ENCODE measurements at regions not wholly inside any gene's neighbourhood (a gene's known extent, or its start where the extent isn't known, plus 50 kb on each side); places are given as distances from the start of the nearest gene placed in this dataset.
"Not testable (repeated sequence)": the region's sequence is repeated elsewhere in the genome, so short reads cannot be mapped to it uniquely, and the experiment has no call there.

DNA sequence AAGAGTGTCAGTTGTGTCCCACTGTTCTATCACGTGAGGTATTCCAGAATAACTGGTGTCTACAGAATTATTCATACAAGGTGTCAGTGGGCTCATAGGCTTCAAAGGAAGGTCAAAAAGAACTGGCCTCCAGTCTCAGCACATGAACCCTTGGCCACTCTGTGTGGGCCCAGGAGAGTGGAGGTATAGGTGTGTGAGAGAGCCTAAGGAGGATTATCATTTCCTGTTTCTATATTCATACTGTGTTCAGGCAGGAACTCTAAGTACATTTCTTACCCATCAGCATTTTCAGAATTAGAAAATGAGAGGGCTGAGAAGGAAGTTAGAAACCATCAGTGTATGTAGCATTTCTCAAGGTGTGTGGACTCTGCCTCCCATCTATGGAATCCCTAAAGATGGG lies 87.0 kb downstream of the BTG1 start:
- Histone ChIP-seq H3K27me3 (ENCODE audit: insufficient read depth, low read length) (no peaks in the 10 kb centered on the region), H3K27ac (ENCODE audit: low read length) (no peak overlapping the region), H3K36me3 (ENCODE audit: insufficient read depth, low read depth, low read length) (no peaks in the 10 kb centered on the region), H3K4me1 (ENCODE audit: insufficient read depth, low read length) (peaks cover 5% of the 10 kb centered on the region; the same call in 1 of the 2 replicates), H3K9ac (ENCODE audit: low read depth, low read length) (no peak overlapping the region), H3K9me3 (ENCODE audit: insufficient read depth, low read depth, low read length) (no peaks in the 10 kb centered on the region), H3K4me3 (ENCODE audit: low read length) (no peak overlapping the region)

DNA sequence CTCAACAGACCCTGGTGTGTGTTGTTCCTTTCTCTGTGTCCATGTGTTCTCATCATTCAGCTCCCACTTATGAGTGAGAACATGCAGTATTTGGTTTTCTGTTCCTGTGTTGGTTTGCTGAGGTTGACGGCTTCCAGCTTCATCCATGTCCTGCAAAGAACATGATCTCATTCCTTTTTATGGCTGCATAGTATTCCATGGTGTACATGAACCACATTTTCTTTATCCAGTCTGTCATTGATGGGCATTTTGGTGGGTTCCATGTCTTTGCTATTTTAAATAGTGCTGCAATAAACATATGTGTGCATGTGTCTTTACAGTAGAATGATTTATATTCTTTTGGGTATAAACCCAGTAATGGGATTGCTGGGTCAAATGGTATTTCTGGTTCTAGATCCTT lies 88.9 kb downstream of the BTG1 start:
- not testable (repeated sequence) for H3K4me1 ChIP-seq (ENCODE audit: insufficient read depth, low read length); H3K36me3 ChIP-seq (ENCODE audit: insufficient read depth, low read depth, low read length); H3K4me3 ChIP-seq (ENCODE audit: low read length); H3K27me3 ChIP-seq (ENCODE audit: insufficient read depth, low read length); H3K9ac ChIP-seq (ENCODE audit: low read depth, low read length); H3K27ac ChIP-seq (ENCODE audit: low read length); H3K9me3 ChIP-seq (ENCODE audit: insufficient read depth, low read depth, low read length)

DNA sequence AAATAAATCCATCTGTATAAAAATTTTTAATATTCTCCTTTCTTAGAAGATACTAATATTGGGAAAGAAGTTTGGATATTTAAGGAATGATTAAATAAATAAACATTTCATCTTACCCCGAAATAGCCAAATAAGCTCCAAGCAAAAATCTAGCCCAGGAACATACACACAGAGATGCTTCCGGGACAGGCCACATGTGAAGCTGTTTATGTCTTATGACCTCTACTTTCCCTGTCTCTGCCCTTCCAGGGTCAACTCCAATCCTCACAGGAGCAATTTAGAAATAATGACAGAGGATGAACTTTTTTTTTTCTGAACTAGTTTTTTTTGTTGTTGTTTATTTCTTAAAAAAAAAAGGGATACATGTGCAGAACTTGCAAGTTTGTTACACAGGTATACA lies 89.4 kb downstream of the BTG1 start:
- Histone ChIP-seq H3K36me3 (ENCODE audit: insufficient read depth, low read depth, low read length) (no peaks in the 10 kb centered on the region), H3K4me1 (ENCODE audit: insufficient read depth, low read length) (no peaks in the 10 kb centered on the region)

DNA sequence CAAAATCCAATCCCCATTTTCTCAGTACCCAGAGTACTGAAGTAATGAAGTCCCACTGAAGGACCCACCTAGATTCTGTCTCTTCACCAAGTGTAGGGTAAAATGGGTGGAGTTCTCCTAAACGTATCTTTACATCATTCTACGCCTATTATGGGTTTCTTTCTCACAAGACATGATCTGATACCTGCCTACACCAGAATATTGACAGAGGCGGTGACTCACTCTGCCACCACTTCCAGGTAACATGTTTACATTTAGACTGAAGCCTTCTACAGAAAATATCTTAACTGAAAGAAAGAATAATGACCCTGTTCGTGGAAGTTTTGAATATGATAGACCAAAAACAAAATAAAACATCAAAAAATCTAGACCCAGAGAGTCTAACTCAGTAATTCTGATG lies 89.8 kb downstream of the BTG1 start:
- Histone ChIP-seq H3K9ac (ENCODE audit: low read depth, low read length) (no peak overlapping the region), H3K9me3 (ENCODE audit: insufficient read depth, low read depth, low read length) (no peaks in the 10 kb centered on the region), H3K4me1 (ENCODE audit: insufficient read depth, low read length) (no peaks in the 10 kb centered on the region), H3K4me3 (ENCODE audit: low read length) (no peak overlapping the region), H3K36me3 (ENCODE audit: insufficient read depth, low read depth, low read length) (no peaks in the 10 kb centered on the region), H3K27me3 (ENCODE audit: insufficient read depth, low read length) (no peaks in the 10 kb centered on the region), H3K27ac (ENCODE audit: low read length) (no peak overlapping the region)

More for the DNA sequence above, 89.4 kb downstream of the BTG1 start:
- H3K9ac ChIP-seq (ENCODE audit: low read depth, low read length): no peak overlapping the region
- H3K27me3 ChIP-seq (ENCODE audit: insufficient read depth, low read length): no peaks in the 10 kb centered on the region
- no peak overlapping the region for H3K4me3 ChIP-seq (ENCODE audit: low read length)
- H3K27ac ChIP-seq (ENCODE audit: low read length): no peak overlapping the region
- no peaks in the 10 kb centered on the region for H3K9me3 ChIP-seq (ENCODE audit: insufficient read depth, low read depth, low read length)

DNA sequence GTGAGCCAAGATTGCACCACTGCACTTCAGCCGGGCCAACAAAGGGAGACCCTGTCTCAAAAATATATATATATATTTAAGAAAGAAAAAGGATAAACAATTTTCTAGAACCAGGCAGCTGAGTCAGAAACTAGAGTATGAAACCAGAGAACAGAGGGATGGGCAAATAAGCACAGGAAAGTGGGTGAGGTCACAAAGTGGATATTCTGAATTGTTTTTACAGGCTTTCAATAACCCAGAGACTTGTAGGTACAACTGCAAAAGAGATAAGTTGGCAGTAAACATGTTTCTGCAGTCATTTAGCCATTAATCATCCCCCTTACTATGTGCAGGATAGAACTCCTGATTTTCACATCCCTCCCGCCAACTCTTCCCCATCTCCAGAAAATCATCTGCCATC lies 94.2 kb downstream of the BTG1 start:
- H3K36me3 ChIP-seq (ENCODE audit: insufficient read depth, low read depth, low read length): no peaks in the 10 kb centered on the region
- no peak overlapping the region for H3K4me3 ChIP-seq (ENCODE audit: low read length)
- no peak overlapping the region for H3K9ac ChIP-seq (ENCODE audit: low read depth, low read length)
- H3K27ac ChIP-seq (ENCODE audit: low read length): no peak overlapping the region
- H3K4me1 ChIP-seq (ENCODE audit: insufficient read depth, low read length): no peaks in the 10 kb centered on the region
- H3K9me3 ChIP-seq (ENCODE audit: insufficient read depth, low read depth, low read length): no peaks in the 10 kb centered on the region
- H3K27me3 ChIP-seq (ENCODE audit: insufficient read depth, low read length): no peaks in the 10 kb centered on the region

DNA sequence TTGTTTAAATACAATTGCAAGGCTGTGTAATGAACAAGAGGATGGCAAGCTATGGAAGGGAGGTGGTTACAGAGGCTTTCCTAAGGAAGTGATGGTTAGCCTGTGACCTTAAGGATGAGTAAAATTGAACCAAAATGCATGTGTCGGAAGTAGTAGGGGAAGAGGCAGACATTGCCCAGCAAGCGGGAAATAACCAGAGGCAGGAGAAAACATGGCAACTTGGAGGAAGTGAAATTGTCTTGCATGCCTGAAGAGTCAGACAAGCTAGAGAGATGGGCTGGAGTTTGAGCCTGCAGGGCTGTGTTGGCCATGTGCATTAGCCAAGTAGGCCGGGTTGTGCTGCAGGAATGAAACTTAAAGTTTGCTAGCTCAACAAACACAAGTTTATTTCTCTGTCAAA lies 96.2 kb downstream of the BTG1 start:
- Histone ChIP-seq H3K27me3 (ENCODE audit: insufficient read depth, low read length) (no peaks in the 10 kb centered on the region), H3K9ac (ENCODE audit: low read depth, low read length) (no peak overlapping the region), H3K27ac (ENCODE audit: low read length) (no peak overlapping the region), H3K9me3 (ENCODE audit: insufficient read depth, low read depth, low read length) (no peaks in the 10 kb centered on the region), H3K4me3 (ENCODE audit: low read length) (no peak overlapping the region), H3K36me3 (ENCODE audit: insufficient read depth, low read depth, low read length) (no peaks in the 10 kb centered on the region), H3K4me1 (ENCODE audit: insufficient read depth, low read length) (no peaks in the 10 kb centered on the region)

DNA sequence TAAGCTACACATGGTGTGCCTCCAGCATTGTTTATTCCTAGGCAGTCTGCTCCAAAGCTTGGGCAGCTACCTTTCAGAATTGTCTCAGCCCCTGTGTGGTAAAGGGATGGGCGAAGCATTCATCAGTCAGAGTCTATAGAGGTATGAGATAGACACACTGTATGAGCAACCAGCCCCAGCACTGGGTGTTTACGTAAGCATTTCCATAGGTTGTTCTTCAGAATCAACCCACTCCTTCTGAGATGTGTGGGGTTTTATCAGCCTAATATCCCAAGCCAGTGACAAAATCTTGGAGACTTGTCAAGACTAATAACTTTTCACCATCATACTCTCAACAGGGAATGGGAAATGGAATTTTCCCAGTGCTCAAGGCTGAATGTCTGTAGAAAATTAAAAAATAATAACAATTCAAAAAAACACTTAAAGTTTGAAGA lies 98.2 kb downstream of the BTG1 start:
- H3K36me3 ChIP-seq (ENCODE audit: insufficient read depth, low read depth, low read length): no peaks in the 10 kb centered on the region
- no peaks in the 10 kb centered on the region for H3K4me1 ChIP-seq (ENCODE audit: insufficient read depth, low read length)
- no peak overlapping the region for H3K27ac ChIP-seq (ENCODE audit: low read length)
- no peak overlapping the region for H3K4me3 ChIP-seq (ENCODE audit: low read length)
- H3K9me3 ChIP-seq (ENCODE audit: insufficient read depth, low read depth, low read length): no peaks in the 10 kb centered on the region
- H3K9ac ChIP-seq (ENCODE audit: low read depth, low read length): no peak overlapping the region
- no peaks in the 10 kb centered on the region for H3K27me3 ChIP-seq (ENCODE audit: insufficient read depth, low read length)

DNA sequence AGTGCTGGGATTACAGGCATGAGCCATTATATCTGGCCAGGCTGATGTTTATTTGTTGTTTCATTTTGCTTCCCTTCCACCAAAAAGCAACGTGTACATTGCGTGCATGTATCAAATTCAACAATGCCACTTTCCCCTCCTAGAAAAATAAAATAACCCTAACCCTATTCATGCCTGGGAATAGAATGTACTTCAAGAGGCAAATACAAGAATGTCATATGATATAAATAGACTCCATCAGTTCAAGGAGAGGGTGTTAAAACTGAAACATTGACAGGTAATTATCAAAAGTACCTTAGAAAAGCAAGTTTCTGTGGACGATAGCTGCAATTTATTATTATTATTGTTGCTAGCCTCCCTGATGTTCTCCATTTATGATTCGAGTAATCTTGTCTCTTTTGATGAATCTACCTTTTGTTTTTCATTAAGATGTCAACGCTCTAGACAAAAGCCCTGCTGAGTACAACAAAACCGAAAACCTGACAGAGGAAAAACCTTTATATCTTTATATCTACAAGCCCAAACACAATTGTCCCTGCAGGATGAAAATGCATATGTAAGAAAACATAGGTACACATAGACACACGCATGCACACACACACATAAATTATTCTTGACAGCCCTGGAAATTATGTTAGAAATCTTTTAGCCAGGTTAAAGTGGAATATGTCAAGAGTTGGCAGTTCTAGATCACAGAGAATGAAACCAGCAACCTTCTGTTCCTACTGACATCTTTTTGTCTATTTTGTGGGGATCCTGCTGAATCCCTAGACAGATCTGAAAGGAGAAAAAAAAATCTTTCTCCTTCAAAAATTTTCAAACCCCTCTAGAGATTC lies 98.9 kb downstream of the BTG1 start:
- H3K4me3 ChIP-seq (ENCODE audit: low read length): no peak overlapping the region
- H3K27me3 ChIP-seq (ENCODE audit: insufficient read depth, low read length): no peaks in the 10 kb centered on the region
- no peak overlapping the region for H3K27ac ChIP-seq (ENCODE audit: low read length)
- no peak overlapping the region for H3K9ac ChIP-seq (ENCODE audit: low read depth, low read length)
- H3K9me3 ChIP-seq (ENCODE audit: insufficient read depth, low read depth, low read length): no peaks in the 10 kb centered on the region
- no peaks in the 10 kb centered on the region for H3K4me1 ChIP-seq (ENCODE audit: insufficient read depth, low read length)
- no peaks in the 10 kb centered on the region for H3K36me3 ChIP-seq (ENCODE audit: insufficient read depth, low read depth, low read length)

DNA sequence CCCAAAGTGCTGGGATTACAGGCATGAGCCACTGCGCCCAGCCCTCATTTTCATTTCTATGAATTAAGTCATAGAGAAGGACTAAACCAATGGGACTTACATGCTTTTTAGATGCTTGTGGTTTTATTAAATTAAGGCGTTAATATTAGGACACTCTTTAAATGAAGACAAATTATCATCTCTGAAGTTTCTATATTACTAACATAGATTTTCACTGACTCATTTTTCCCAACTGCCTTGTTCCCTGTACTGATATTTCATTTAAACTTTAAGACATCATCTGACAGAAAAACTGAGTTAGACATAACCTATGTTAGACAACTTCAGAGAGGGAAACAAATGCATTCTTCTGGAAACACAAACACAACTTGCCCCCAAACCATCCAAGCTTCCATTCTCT lies 99.8 kb downstream of the BTG1 start:
- H3K27me3 ChIP-seq (ENCODE audit: insufficient read depth, low read length): no peaks in the 10 kb centered on the region
- H3K27ac ChIP-seq (ENCODE audit: low read length): no peak overlapping the region
- H3K9me3 ChIP-seq (ENCODE audit: insufficient read depth, low read depth, low read length): no peaks in the 10 kb centered on the region
- no peak overlapping the region for H3K9ac ChIP-seq (ENCODE audit: low read depth, low read length)
- no peaks in the 10 kb centered on the region for H3K4me1 ChIP-seq (ENCODE audit: insufficient read depth, low read length)
- no peaks in the 10 kb centered on the region for H3K36me3 ChIP-seq (ENCODE audit: insufficient read depth, low read depth, low read length)
- H3K4me3 ChIP-seq (ENCODE audit: low read length): no peak overlapping the region

DNA sequence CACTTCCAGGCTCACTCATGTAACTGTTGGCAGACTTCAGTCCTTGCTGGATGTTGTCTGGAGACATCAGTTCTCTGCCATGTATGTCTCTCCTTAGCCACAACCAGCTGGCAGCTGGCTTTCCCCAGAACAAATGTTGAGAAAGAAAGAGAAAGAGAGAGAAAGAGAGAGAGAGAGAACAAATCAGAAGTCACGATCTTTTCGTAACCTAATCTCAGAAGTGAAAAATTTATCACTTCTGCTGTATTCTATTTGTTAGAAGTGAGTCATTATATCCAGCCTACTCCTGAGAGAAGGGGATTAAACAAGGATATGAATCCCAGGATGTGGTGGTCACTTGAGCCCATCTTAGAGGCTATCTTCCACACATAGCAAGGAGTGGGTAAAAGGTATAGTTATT lies 101.2 kb downstream of the BTG1 start:
- Histone ChIP-seq H3K27me3 (ENCODE audit: insufficient read depth, low read length) (no peaks in the 10 kb centered on the region), H3K27ac (ENCODE audit: low read length) (no peak overlapping the region), H3K9ac (ENCODE audit: low read depth, low read length) (no peak overlapping the region), H3K4me3 (ENCODE audit: low read length) (no peak overlapping the region), H3K4me1 (ENCODE audit: insufficient read depth, low read length) (peaks cover 4% of the 10 kb centered on the region; the same call in 1 of the 2 replicates), H3K9me3 (ENCODE audit: insufficient read depth, low read depth, low read length) (no peaks in the 10 kb centered on the region), H3K36me3 (ENCODE audit: insufficient read depth, low read depth, low read length) (no peaks in the 10 kb centered on the region)

DNA sequence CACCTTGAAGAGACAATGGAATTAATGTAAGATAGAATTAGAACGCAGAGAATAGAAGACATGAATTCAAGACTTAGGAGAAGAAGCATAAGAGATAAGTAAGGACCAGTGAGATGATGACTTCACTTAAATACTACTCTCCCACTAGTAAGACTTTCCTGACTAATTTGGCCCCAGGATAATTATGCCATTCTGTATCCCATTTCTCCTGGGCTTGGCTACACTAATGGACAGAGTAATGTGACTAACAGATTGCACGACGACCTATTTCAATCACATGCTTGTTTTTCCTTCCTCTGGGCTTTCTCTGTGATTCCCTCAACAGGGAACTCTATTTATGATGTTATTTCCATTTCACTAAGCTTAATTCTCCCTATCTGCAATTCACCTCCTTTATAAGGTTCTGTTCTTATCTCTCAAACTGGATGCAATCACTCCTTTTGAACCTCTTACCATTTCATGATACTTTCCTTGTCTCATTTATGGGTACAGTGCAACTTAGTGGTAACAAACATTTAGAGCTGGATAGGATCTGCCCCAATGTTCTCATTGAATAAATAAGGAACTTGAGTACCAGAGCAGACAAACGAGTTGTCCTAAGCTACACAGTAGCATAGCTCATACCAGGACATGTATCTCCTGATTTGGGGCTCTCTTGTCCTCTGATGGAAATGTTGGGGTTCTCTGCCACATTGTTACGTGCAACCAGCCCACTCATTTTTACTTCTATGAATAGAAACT lies 102.7 kb downstream of the BTG1 start:
- Histone ChIP-seq H3K36me3 (ENCODE audit: insufficient read depth, low read depth, low read length) (no peaks in the 10 kb centered on the region), H3K9ac (ENCODE audit: low read depth, low read length) (no peak overlapping the region), H3K4me1 (ENCODE audit: insufficient read depth, low read length) (peaks cover 17% of the 10 kb centered on the region), H3K9me3 (ENCODE audit: insufficient read depth, low read depth, low read length) (no peaks in the 10 kb centered on the region), H3K27me3 (ENCODE audit: insufficient read depth, low read length) (no peaks in the 10 kb centered on the region), H3K4me3 (ENCODE audit: low read length) (no peak overlapping the region), H3K27ac (ENCODE audit: low read length) (no peak overlapping the region)

DNA sequence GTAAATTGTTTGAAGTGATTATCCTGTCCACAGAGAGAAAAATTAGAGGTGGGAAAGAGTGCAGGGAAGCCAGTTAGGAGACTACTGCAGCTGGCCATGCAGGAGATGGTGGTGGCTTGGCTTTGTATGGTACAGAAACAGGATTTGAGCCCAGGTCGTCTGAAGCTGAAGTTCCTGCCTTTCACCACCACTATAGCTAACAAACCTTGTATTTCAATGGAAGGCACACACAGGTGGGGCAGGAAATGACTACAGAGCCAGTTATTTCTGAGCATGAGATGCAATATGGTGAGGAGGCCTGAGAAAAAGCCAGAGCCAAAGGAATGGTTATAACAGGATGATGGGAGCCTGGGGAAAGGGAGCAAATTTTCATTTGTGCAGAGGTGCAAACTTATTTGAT lies 103.9 kb downstream of the BTG1 start:
- H3K4me1 ChIP-seq (ENCODE audit: insufficient read depth, low read length): peaks cover 18% of the 10 kb centered on the region
- no peaks in the 10 kb centered on the region for H3K27me3 ChIP-seq (ENCODE audit: insufficient read depth, low read length)
- H3K4me3 ChIP-seq (ENCODE audit: low read length): no peak overlapping the region
- no peak overlapping the region for H3K27ac ChIP-seq (ENCODE audit: low read length)
- no peaks in the 10 kb centered on the region for H3K36me3 ChIP-seq (ENCODE audit: insufficient read depth, low read depth, low read length)
- H3K9me3 ChIP-seq (ENCODE audit: insufficient read depth, low read depth, low read length): no peaks in the 10 kb centered on the region
- H3K9ac ChIP-seq (ENCODE audit: low read depth, low read length): no peak overlapping the region

Data from iPS-20b (cell line).